Uterus (tissue), 3 donors: ENCODE measurements at regions not wholly inside any gene's neighbourhood (a gene's known extent, or its start where the extent isn't known, plus 50 kb on each side); places are given as distances from the start of the nearest gene placed in this dataset.

ENCODE experiments used
- DNase-seq, 2 donors: peaks; one replicate each; pipeline ENCODE4 v3.0.0-alpha.2; 2019 to 2020
- H3K27ac ChIP-seq, 2 donors: fragments of 200-600 bp; sonication (generic); 1 replicate in 1 of 2; 2 replicates in 1 of 2; pipeline ENCODE4 v1.5.1; 2016 to 2018
- H3K27me3 ChIP-seq, 2 donors: fragments of 200-600 bp; sonication (generic); one replicate each; pipeline ENCODE4 v1.5.1; 2018 to 2019; ENCODE audit warnings: control low read depth in 1 of 2
- H3K36me3 ChIP-seq, 2 donors: fragments of 200-600 bp; sonication (generic); one replicate each; pipeline ENCODE4 v1.5.1; 2019; ENCODE audit warnings: control low read depth in 1 of 2
- H3K4me1 ChIP-seq, 2 donors: fragments of 200-600 bp; sonication (generic); one replicate each; pipeline ENCODE4 v1.5.1; 2018 to 2019; ENCODE audit warnings: control low read depth in 1 of 2
- H3K4me3 ChIP-seq, 2 donors: fragments of 200-600 bp; sonication (generic); 1 replicate in 1 of 2; 2 replicates in 1 of 2; pipeline ENCODE4 v1.5.1; 2018 to 2019; ENCODE audit warnings: mild to moderate bottlenecking in 1 of 2
- H3K9me3 ChIP-seq, 2 donors: fragments of 200-600 bp; sonication (generic); one replicate each; pipeline ENCODE4 v1.5.1; 2019; ENCODE audit warnings: control low read depth in 1 of 2
- CTCF ChIP-seq, 4 experiments: fragments of 200-600 bp in 2 of 4; fragments of 450-650 bp in 2 of 4; sonication (generic) in 2 of 4; IDR thresholded peaks; one replicate each; pipeline ENCODE4 v1.5.1; 2016 to 2019; ENCODE audit warnings: antibody characterized with exemption in 4 of 4, mild to moderate bottlenecking in 2 of 4, moderate library complexity in 1 of 4
- POLR2A ChIP-seq, 2 donors: fragments of 450-650 bp; IDR thresholded peaks; one replicate each; pipeline ENCODE4 v1.6.1; 2016; ENCODE audit warnings: antibody characterized with exemption in 2 of 2, mild to moderate bottlenecking in 1 of 2, moderate library complexity in 1 of 2
- intact Hi-C: fragments of 100-400 bp; cut with DNase I; formaldehyde crosslinking; loops from one replicate; pipeline ENCODE4 v1.15.1; 2023; ENCODE audit warnings: low total_unique reads
- donor health status: DM: yes; HTN: yes; CAD: no.

DNA sequence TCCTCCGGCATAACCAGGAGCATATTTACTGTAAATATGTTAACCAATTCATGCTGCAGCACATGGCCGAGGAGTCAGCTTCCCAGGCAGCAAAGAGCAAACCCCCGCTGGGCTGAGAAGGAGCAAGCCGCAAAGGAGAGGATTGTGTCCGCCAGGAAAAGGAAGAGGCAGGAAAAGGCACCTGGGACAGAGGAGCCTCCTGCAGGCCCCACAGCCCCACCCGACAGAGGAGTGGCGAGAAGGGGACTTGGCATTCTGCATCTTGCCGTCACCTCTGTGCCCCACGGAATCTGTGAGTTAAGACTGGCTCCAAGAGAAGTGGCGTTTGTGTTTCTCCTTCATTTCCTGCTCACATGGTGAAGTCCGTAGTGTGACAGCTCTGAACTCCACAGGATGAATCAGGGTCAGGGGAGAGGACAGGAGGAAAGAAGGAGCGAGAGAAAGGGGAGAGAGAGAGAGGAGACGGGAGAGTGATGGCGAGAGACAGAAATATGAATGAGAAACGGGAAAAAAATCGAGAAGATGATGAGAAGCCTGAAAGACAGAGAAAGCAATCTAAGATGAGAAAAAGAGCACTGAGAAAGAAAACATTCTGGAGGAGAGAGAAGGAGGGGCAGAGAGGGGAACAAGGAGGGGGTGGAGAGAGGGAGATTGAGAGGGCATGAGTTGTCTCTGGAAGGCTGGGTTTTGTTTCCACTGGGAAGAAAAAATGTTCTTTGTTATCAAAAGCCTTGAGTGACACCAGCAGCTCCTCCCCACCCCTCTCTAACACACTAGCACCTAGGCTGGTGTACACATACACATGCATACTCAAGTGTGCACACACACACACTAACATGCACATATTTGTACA is 489.6 kb downstream of the MN1 start:
- Histone ChIP-seq H3K27me3 (no peaks in the 10 kb centered on the region), H3K4me3 (no peak overlapping the region), H3K27ac (no peak overlapping the region), H3K9me3 (no peaks in the 10 kb centered on the region), H3K4me1 (no peaks in the 10 kb centered on the region), H3K36me3 (no peaks in the 10 kb centered on the region)
- intact Hi-C loops = no loop called here
- TF ChIP-seq POLR2A (IDR thresholded peaks at IDR 0.05) = no peak
- DNase-seq = no peak

GRCh38 chr22:27312565-27312964 is 489.0 kb downstream of the MN1 start:
- no peak for DNase-seq
- Histone ChIP-seq H3K27ac (no peak overlapping the region), H3K4me1 (peaks cover 0 to 3% of the 10 kb centered on the region in 2 donors), H3K4me3 (no peak overlapping the region), H3K27me3 (no peaks in the 10 kb centered on the region), H3K9me3 (no peaks in the 10 kb centered on the region), H3K36me3 (no peaks in the 10 kb centered on the region)
- intact Hi-C loops = no loop called here
- TF ChIP-seq POLR2A (IDR thresholded peaks at IDR 0.05) (no peak), CTCF (IDR thresholded peaks at IDR 0.05) (no peak)

DNA sequence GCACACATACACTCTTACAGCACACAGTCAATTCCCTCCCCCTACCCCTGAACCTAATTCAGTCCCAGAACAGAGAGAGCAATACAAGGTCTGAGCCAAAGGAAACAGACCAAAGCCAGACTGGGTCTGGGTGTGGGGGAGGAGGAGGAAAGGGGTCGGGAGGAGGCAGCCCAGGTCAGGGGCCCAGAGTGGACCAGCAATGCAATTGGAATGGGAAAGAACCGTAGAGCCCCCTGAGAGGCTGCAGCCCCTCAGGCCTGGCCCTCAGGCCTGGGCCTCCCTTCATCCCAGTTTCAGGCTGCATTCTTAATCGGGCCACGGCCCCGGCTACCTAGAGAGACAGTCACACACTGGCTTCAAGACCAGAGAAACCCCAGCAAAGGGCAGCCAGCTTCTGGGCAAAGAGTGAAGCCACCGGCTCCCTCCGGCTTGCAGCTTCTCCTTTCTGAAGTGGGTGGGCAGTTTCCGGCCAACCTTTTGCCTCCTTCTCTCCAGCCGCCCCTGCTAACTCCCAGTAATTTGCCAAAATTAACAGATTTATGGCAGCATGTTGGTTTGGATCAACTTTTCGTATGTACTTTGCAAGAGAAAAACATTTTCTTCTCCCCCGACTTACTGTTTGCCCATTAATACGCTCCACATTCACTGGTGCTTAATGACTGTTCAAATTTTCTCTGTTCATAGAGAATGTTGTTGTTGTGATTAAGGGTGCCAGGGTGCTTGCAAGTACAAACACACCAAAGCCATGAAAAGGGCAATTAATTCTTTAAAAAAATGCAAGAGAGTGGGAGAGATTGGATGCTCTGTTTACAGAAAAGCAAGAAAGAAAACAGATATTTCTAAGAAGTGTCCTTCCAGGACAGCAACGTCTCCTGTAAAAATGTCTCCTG is 488.3 kb downstream of the MN1 start:
- Histone ChIP-seq H3K9me3 (no peaks in the 10 kb centered on the region), H3K27ac (peak overlapping the region in 1 of 2 donors; percentile 21), H3K27me3 (no peaks in the 10 kb centered on the region), H3K4me3 (no peak overlapping the region), H3K36me3 (no peaks in the 10 kb centered on the region), H3K4me1 (peaks cover 0 to 4% of the 10 kb centered on the region in 2 donors)
- TF ChIP-seq POLR2A (IDR thresholded peaks at IDR 0.05) (no peak), CTCF (IDR thresholded peaks at IDR 0.05) (no peak)
- DNase-seq = no peak
- intact Hi-C loops = no loop called here

DNA sequence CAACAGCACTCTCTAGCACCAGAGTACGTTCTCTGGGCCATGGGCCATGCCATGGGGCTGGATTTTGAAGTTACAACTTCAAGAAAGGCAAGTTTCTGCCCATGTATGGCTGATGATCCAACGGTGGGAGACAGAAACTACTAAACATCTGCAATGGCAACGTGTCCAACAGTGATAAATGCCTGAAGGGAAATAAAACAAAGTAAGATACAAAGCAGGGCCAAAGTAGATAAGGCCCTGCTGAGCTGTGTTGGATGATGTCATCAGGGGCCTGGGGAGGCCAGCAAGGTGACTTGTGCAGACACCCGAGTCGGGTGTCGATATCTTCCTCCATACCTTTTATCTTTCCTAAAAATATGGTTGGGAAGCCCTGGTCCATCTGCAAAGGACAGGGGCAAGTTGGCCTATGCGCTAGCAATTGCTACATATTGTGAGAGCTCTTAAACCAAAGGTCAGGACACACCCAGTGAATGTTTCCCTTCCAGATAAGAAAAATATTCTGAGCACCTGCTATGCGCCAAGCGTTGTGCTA is 487.2 kb downstream of the MN1 start:
- Histone ChIP-seq H3K4me1 (peaks cover 0 to 4% of the 10 kb centered on the region in 2 donors), H3K27me3 (no peaks in the 10 kb centered on the region), H3K4me3 (no peak overlapping the region), H3K9me3 (no peaks in the 10 kb centered on the region), H3K27ac (peak overlapping the region in 1 of 2 donors; percentile 27), H3K36me3 (no peaks in the 10 kb centered on the region)
- intact Hi-C loops = no loop called here
- no peak for DNase-seq
- no peak for TF ChIP-seq POLR2A (IDR thresholded peaks at IDR 0.05)
- TF ChIP-seq CTCF (IDR thresholded peaks at IDR 0.05) = no peak

DNA sequence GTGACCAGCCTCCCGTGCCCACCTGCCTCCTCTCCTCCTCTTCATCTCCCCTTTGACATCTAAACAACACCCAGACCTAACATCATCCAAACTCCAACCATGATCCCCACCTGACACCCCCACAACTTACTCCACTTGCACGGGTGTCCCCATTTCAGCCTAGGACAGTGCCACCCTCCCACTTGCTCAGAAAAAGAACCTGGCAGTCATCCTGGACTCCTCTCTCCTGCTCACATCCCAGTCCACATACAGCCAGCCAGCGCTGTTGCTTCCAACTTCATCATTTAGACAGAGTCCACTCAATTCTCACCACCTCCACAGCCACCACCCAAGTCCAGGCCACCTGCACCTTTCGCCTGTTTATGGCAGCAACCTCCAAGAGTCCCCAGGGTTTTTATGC is 485.7 kb downstream of the MN1 start:
- Histone ChIP-seq H3K36me3 (no peaks in the 10 kb centered on the region), H3K27ac (no peak overlapping the region), H3K27me3 (no peaks in the 10 kb centered on the region), H3K9me3 (no peaks in the 10 kb centered on the region), H3K4me3 (no peak overlapping the region), H3K4me1 (peaks cover 0 to 4% of the 10 kb centered on the region in 2 donors)
- TF ChIP-seq POLR2A (IDR thresholded peaks at IDR 0.05) (no peak), CTCF (IDR thresholded peaks at IDR 0.05) (no peak)
- intact Hi-C loops = no loop called here
- no peak for DNase-seq
